Suprapubic skin (tissue), 4 donors: ENCODE measurements at regions not wholly inside any gene's neighbourhood (a gene's known extent, or its start where the extent isn't known, plus 50 kb on each side); places are given as distances from the start of the nearest gene placed in this dataset.
A peak's percentile ranks its signal among the peaks of the same experiment; 100 is the strongest.

ENCODE experiments used
- DNase-seq, 2 donors: peaks; one replicate each; pipeline ENCODE4 v3.0.0-alpha.2; 2019; ENCODE audit warnings: low spot score in 2 of 2
- H3K27ac ChIP-seq: fragments of 200-600 bp; sonication (generic); one replicate; pipeline ENCODE4 v1.5.1; 2019
- H3K27me3 ChIP-seq: fragments of 200-600 bp; sonication (generic); one replicate; pipeline ENCODE4 v1.5.1; 2019
- H3K36me3 ChIP-seq: fragments of 200-600 bp; sonication (generic); one replicate; pipeline ENCODE4 v1.5.1; 2019
- H3K4me1 ChIP-seq: fragments of 200-600 bp; sonication (generic); one replicate; pipeline ENCODE4 v1.5.1; 2019
- H3K4me3 ChIP-seq: fragments of 200-600 bp; sonication (generic); one replicate; pipeline ENCODE4 v1.5.1; 2019; ENCODE audit warnings: mild to moderate bottlenecking
- H3K9me3 ChIP-seq: fragments of 200-600 bp; sonication (generic); one replicate; pipeline ENCODE4 v1.5.1; 2019
- EP300 ChIP-seq: sonication (generic); formaldehyde crosslinking; IDR thresholded peaks from one replicate; pipeline ENCODE4 v1.6.1; 2017; ENCODE audit warnings: antibody characterized with exemption
- POLR2A ChIP-seq, 2 donors: fragments of 450-650 bp; IDR thresholded peaks; one replicate each; pipeline ENCODE4 v1.6.1; 2017; ENCODE audit warnings: antibody characterized with exemption in 2 of 2, mild to moderate bottlenecking in 2 of 2, moderate library complexity in 2 of 2
- POLR2AphosphoS5 ChIP-seq, 3 donors: sonication (generic); formaldehyde crosslinking; IDR thresholded peaks; one replicate each; pipeline ENCODE4 v1.6.1; 2017; ENCODE audit warnings: antibody characterized with exemption in 3 of 3
- WGBS: methylation state at CpG from one replicate; pipeline ENCODE4 v1.1.5; 2018; 5-methylcytosine and 5-hydroxymethylcytosine counted together
- TF ChIP-seq, protein P1 (sequence below), 2 donors: fragments of 200-600 bp in 1 of 2; fragments of 450-650 bp in 1 of 2; sonication (generic) in 1 of 2; IDR thresholded peaks; one replicate each; pipeline ENCODE4 v1.5.1; 2016 to 2019; ENCODE audit warnings: antibody characterized with exemption in 2 of 2, mild to moderate bottlenecking in 1 of 2, moderate library complexity in 1 of 2

DNA sequence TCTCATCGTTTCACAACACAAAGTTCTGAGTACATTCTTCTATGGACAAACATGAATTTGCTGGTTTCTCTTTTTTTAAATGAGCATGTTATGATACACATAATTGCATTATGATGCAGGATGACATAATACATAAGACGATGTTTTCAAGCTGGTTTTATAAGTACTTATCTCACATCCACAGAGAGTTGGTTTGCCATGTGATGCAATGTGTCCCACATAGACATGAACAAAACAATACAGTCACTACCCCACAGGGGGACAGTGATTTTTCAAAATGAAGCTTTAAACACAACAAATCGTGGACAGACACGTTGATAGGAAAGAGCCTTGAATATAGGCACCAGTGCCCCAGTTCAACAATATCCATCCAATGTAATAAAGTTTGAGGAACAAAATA lies 447.1 kb downstream of the KLF12 start:
- 92% methylated on average over 4 of the region's 4 CpGs for WGBS

DNA sequence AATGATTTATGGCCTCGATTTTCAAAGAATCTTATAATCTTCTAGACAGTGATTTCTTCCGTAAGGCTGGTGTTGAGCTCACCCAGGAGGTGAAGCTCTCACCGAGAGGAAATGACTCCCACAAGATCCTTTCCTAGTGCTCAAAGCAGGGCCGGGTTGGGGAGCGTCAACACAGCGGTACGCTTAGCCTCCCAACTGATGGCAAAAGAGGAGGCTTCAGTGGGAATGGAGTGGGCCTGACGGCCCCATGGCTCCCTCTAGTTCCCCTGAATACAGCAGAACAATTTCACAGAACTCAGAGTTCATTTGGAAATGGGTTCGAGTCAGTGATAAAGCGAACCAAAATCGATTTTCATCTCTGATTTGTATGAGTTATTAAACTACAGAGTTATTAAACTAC lies 449.5 kb downstream of the KLF12 start:
- Histone ChIP-seq H3K4me1 (no peaks in the 10 kb centered on the region), H3K27ac (peak overlapping the region; percentile 59), H3K27me3 (no peaks in the 10 kb centered on the region), H3K4me3 (no peak overlapping the region), H3K9me3 (no peaks in the 10 kb centered on the region), H3K36me3 (no peaks in the 10 kb centered on the region)
- DNase-seq: no peak
- 91% methylated on average over 11 of the region's 11 CpGs for WGBS
- TF ChIP-seq POLR2A (IDR thresholded peaks at IDR 0.05) (no peak), POLR2AphosphoS5 (IDR thresholded peaks at IDR 0.05) (no peak), EP300 (no peak)
- TF ChIP-seq, protein P1, sequence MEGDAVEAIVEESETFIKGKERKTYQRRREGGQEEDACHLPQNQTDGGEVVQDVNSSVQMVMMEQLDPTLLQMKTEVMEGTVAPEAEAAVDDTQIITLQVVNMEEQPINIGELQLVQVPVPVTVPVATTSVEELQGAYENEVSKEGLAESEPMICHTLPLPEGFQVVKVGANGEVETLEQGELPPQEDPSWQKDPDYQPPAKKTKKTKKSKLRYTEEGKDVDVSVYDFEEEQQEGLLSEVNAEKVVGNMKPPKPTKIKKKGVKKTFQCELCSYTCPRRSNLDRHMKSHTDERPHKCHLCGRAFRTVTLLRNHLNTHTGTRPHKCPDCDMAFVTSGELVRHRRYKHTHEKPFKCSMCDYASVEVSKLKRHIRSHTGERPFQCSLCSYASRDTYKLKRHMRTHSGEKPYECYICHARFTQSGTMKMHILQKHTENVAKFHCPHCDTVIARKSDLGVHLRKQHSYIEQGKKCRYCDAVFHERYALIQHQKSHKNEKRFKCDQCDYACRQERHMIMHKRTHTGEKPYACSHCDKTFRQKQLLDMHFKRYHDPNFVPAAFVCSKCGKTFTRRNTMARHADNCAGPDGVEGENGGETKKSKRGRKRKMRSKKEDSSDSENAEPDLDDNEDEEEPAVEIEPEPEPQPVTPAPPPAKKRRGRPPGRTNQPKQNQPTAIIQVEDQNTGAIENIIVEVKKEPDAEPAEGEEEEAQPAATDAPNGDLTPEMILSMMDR (IDR thresholded peaks at IDR 0.05): no peak

More for the DNA sequence above, 447.1 kb downstream of the KLF12 start:
- Histone ChIP-seq H3K4me1 (no peaks in the 10 kb centered on the region), H3K9me3 (no peaks in the 10 kb centered on the region), H3K27me3 (no peaks in the 10 kb centered on the region), H3K27ac (no peak overlapping the region), H3K36me3 (no peaks in the 10 kb centered on the region), H3K4me3 (no peak overlapping the region)
- DNase-seq: no peak
- TF ChIP-seq POLR2AphosphoS5 (IDR thresholded peaks at IDR 0.05) (no peak), EP300 (no peak), POLR2A (IDR thresholded peaks at IDR 0.05) (no peak)
- TF ChIP-seq, protein P1 (IDR thresholded peaks at IDR 0.05): no peak

DNA sequence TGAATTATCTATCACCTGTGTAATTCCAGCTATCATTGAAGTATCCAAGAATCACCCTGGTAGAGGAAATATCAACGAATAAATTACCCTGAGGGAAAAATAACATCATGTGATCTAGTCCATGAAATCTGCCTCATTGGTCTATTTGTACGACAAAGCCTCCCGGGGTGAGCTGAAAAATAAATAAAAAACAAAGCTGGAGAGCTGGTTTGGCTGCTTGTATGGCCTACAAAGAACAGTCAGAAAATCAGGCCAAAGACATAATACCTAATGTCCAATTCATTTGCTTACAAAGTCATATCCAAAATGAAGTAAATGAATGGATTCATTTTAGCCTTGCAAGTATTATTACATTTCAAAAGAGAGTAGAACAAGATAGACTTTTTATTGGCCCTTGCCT lies 449.9 kb downstream of the KLF12 start:
- Histone ChIP-seq H3K4me3 (no peak overlapping the region), H3K4me1 (no peaks in the 10 kb centered on the region), H3K9me3 (no peaks in the 10 kb centered on the region), H3K36me3 (no peaks in the 10 kb centered on the region), H3K27me3 (no peaks in the 10 kb centered on the region), H3K27ac (peak overlapping the region; percentile 59)
- TF ChIP-seq, protein P1 (IDR thresholded peaks at IDR 0.05): no peak
- TF ChIP-seq EP300 (no peak), POLR2AphosphoS5 (IDR thresholded peaks at IDR 0.05) (no peak), POLR2A (IDR thresholded peaks at IDR 0.05) (no peak)
- no peak for DNase-seq
- WGBS: 44% methylated on average over 3 of the region's 3 CpGs

DNA sequence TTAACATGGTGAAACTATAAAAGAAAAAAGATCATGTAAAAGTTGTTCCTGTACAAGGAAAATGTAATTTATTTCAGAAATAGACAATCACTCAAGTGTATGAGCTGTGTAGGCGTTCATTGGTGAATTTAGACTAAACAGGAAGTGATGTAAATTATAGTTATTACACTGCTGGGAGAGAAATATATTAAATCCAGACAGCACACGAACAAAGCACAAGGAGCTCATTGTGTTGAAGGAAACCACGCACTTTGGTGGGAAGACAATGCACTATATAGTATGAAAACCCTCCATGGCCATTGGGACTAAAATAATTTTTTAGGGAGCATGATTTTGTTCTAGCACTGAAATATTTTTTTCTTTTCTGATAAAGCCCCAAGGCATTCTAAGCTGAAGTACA lies 450.5 kb downstream of the KLF12 start:
- TF ChIP-seq, protein P1 (IDR thresholded peaks at IDR 0.05): no peak
- no peak for TF ChIP-seq POLR2AphosphoS5 (IDR thresholded peaks at IDR 0.05)
- no peak for TF ChIP-seq POLR2A (IDR thresholded peaks at IDR 0.05)
- no peaks in the 10 kb centered on the region for H3K36me3 ChIP-seq
- peak overlapping the region; percentile 54 for H3K27ac ChIP-seq
- H3K4me3 ChIP-seq: no peak overlapping the region
- H3K4me1 ChIP-seq: no peaks in the 10 kb centered on the region
- no peak for DNase-seq
- H3K9me3 ChIP-seq: no peaks in the 10 kb centered on the region
- H3K27me3 ChIP-seq: no peaks in the 10 kb centered on the region
- 66% methylated on average over 3 of the region's 3 CpGs for WGBS

DNA sequence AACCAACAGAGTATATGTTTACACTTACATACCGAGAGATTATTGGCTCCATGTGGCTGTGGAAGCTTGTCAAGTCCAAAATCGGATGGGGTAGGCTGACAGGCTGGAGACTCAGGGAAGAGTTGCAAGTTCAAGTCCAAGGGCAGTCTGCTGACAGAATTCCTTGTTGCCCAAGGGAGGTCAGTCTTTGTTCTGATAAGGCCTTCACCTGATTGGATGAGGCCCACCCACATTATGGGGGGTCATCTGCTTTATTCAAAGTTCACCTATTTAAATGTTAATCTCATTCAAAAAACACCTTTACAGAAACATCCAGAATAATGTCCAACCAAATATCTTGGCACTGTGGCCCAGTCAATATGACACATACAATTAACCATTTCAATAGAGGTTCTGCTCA lies 452.4 kb downstream of the KLF12 start:
- no peak for DNase-seq
- H3K36me3 ChIP-seq: no peaks in the 10 kb centered on the region
- WGBS: 87% methylated on average over 2 of the region's 2 CpGs

More for the DNA sequence above, 452.4 kb downstream of the KLF12 start:
- no peak overlapping the region for H3K4me3 ChIP-seq
- TF ChIP-seq POLR2A (IDR thresholded peaks at IDR 0.05) (no peak), EP300 (no peak), POLR2AphosphoS5 (IDR thresholded peaks at IDR 0.05) (no peak)
- TF ChIP-seq, protein P1 (IDR thresholded peaks at IDR 0.05): no peak
- H3K4me1 ChIP-seq: peaks cover 11% of the 10 kb centered on the region
- no peaks in the 10 kb centered on the region for H3K9me3 ChIP-seq
- no peak overlapping the region for H3K27ac ChIP-seq
- H3K27me3 ChIP-seq: no peaks in the 10 kb centered on the region
